ENCODE measurements at regions not wholly inside any gene's neighbourhood (a gene's known extent, or its start where the extent isn't known, plus 50 kb on each side); places are given as distances from the start of the nearest gene placed in this dataset.

DNA sequence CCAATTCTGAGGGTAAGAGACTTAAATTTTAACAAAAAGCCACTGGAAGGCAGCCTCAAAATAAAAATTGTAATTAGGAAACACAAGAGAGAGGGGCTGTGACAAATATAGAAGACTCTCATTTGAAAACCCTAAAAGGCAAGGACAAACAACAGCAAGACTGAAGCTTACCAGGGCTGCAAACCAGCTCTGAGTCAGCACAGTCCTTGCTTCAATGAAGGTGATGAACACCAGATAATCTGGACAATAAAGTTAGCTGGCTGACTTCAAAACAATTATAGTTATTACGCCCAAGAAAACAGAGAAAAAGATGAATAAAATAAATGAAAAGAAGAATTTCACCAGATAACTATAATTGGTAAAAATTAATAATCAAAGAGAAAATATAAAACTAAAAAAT, 149.3 kb upstream of the NSMCE3 start:
- no peak for DNase-seq
- in situ Hi-C loops (cut with HindIII; ENCODE audit: low pct_ligation_motif_present, low pct_unique_long_range_greater_than_20kb, low sequenced_read_pairs): no loop called here

DNA sequence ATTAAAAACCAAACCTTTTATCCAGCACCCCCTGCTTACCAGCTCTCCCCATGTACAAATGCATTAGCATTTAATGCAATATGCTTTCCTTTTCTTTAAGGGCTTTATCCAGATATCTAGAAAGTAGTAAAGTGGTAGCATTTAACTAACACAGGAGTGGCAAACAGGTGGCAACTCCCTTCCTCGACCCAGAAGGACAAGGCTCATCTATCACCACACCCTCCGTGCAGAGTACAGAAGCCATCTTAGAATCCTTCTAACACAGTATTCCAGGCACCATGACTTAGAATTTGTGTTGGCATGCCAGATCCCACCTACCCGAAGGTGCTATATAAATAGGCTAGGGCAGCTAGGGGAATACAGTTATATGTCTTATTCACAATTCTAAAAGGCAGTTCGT, 148.6 kb upstream of the NSMCE3 start:
- no peak for DNase-seq
- in situ Hi-C loops (cut with HindIII; ENCODE audit: low pct_ligation_motif_present, low pct_unique_long_range_greater_than_20kb, low sequenced_read_pairs): no loop called here

DNA sequence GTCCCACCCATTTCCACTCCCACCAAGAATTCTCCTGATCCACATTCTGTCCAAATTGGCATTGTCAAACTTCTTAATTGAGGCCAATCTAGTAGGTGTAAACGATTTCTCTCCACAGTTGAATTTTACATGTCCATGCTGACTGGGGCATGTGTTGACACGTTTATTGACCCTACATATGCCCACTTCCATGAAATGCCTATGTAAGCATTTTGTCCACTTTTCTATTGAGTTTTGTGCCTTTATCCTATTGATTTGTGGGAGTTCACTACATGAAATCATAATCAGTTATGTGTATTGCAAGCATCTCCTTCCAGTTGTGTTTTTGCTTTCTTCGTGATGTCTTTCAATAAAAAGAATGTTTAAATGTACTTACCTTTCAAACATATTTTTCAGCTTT, 141.7 kb upstream of the NSMCE3 start:
- in situ Hi-C loops (cut with HindIII; ENCODE audit: low pct_ligation_motif_present, low pct_unique_long_range_greater_than_20kb, low sequenced_read_pairs): no loop called here
- DNase-seq: no peak

DNA sequence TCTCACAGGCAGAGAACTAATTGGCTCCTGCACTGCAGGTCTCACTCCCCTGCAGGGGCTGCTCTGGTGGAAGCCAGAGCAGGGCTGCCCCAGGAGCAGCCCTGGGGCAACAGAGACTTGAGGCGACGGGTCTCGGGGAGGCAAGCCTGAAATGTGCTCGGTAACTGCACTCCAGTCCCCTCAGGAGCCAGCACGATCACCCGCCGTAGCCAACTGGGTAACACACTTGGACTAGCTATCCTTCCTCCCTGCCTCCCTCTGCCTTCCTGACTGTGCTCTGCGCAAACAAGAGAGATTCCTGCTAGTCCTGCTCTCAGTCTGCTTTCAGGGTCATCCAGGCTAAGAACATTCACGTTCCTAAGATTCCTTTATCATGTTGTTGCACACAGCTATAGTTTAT, 140.7 kb upstream of the NSMCE3 start:
- in situ Hi-C loops (cut with HindIII; ENCODE audit: low pct_ligation_motif_present, low pct_unique_long_range_greater_than_20kb, low sequenced_read_pairs): no loop called here
- no peak for DNase-seq

DNA sequence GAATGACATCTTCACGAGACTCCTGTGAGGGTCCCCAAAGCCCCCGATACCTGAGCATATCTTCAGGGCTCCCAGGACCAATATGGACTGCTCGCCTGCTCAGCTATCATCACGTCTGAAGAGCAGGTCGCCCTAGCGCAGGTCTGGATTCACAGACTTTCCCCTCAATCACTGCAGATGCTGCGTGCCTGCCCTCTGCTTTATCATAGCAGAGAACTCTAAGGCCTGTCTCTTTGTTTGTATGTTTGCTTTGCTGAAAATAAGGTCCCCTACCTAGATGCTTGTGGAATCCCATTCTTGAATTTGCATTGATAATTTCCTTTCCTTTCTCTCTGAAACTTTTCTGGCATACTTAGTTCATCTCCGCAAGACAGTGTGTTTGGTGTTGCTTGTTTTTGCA, 140.3 kb upstream of the NSMCE3 start:
- no peak for DNase-seq

DNA sequence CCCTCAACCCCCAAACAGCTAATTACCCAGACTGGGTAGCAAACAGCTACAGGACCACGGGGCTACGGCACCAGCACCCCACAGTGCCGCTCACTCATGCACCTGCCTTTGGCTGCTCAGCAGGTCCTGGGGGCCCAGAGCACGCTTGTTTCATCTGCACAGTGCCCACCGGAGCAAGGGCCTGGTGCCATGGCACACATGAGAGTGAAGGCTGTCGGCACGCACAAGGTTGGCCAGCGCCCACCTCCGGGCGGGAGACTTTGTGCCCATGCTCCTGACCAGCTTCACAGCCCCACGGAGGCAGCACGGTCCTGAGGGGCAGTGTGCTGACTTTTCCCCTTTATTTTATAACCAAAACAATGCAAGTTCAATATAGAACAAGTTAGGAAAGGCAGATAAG, 135.9 kb upstream of the NSMCE3 start:
- no peak for DNase-seq
- in situ Hi-C loops (cut with HindIII; ENCODE audit: low pct_ligation_motif_present, low pct_unique_long_range_greater_than_20kb, low sequenced_read_pairs): no loop called here

More for the DNA sequence above, 140.3 kb upstream of the NSMCE3 start:
- in situ Hi-C loops (cut with HindIII; ENCODE audit: low pct_ligation_motif_present, low pct_unique_long_range_greater_than_20kb, low sequenced_read_pairs): no loop called here

DNA sequence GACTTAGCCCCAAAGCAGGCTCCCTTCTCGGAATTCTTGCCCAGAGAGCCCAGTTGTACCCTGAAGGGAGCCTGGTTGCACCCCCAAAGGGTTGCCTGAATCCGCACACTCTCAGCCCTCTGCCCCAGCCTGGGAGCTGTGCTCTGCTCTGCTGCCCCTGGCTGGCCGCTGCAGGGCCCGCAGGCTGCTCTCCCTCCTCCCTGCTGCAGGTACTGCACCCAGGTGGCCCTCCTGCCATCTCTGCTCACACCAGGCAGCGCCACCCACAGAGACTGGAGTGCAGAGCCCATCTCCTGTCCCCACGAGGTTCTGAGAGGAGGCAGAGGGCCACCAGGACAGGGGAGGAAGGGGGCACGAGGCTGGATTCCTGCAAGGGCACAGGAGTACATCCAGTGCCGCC, 134.2 kb upstream of the NSMCE3 start:
- in situ Hi-C loops (cut with HindIII; ENCODE audit: low pct_ligation_motif_present, low pct_unique_long_range_greater_than_20kb, low sequenced_read_pairs): no loop called here
- no peak for DNase-seq

DNA sequence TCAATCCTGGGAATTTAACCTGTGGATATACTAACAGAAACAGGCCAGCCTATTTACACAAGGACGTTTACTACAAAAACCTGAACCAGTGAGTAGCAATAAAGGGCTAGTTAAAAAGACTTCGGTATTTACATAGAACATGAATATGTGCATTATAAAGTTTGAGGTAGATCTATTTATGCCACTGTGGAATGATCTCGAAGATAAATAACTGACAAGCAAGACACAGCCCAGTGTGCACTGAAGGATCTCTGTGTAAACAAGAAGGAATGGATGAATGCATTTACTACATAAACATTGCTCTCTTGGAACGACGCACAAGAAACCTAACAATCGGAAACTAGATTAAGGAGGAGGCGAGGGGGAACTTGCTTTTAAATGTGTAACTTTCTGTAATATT, 132.0 kb upstream of the NSMCE3 start:
- in situ Hi-C loops (cut with HindIII; ENCODE audit: low pct_ligation_motif_present, low pct_unique_long_range_greater_than_20kb, low sequenced_read_pairs): no loop called here
- no peak for DNase-seq

DNA sequence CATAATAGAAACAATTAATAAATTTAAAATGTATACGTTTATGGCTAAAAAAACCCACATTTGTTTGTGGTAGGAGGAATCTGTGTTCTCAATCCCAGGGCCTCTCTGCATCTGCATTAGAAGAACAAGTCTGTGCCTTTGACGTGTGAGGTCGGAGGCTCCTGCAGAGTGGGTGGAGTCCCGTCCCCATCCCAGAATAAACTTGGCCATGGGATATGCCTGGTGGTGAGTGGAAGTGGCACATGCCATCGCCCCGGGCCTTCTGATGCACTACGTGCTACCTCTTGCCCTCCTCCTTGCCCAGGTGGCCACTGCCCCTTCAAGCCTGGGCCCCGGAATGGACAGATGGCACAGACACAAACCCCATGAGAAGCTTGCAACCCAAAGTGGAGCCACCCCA, 131.1 kb upstream of the NSMCE3 start:
- DNase-seq: no peak
- in situ Hi-C loops (cut with HindIII; ENCODE audit: low pct_ligation_motif_present, low pct_unique_long_range_greater_than_20kb, low sequenced_read_pairs): no loop called here

DNA sequence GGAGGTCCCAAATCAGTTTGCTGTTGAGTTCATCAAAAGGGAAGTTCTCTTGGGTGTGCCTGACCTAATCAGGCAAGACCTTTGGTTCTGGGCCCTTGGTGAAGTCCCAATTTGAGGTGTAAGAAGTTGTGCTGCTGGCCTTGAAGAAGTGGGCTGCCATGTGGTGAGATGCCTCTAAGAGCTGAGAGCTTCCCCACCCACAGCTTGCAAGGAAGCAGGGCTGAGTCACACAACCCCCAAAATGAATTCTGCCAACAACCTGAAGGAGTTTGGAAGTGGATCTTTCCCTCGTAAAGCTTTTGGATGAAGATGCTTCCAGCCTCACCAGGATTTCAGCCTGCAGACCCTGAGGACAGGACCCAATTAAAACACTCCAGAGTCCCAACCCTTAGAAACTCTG, 129.3 kb upstream of the NSMCE3 start:
- DNase-seq: no peak
- in situ Hi-C loops (cut with HindIII; ENCODE audit: low pct_ligation_motif_present, low pct_unique_long_range_greater_than_20kb, low sequenced_read_pairs): no loop called here

DNA sequence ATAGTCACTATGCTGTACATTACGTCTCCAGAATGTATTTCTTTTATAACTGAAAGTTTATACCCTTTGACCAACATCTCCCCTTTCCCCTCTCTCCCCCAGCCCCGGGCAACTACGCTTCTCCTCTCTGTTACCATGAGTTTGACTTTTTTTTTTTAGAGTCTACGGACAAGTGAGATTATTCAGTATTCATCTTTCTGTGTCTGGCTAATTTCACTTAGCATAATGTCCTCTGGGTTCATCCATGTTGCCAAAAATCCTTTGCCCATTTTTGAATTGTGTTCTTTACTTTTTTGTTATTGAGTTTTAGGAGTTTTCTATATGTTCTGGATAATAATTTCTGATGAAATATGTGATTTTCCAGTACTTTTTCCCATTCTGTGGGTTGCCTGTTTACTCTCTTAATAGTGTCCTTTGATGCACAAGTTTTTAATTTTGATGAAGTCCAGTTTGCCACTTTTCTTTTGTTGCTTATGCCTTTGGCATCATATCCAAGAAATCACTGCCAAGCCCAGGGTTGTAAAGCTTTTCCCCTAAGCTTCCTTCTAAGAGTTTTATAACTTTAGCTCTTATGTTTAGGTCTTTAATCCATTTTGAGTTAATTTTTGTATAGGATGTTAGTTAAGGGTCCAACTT, 126.7 kb upstream of the NSMCE3 start:
- in situ Hi-C loops (cut with HindIII; ENCODE audit: low pct_ligation_motif_present, low pct_unique_long_range_greater_than_20kb, low sequenced_read_pairs): no loop called here

DNA sequence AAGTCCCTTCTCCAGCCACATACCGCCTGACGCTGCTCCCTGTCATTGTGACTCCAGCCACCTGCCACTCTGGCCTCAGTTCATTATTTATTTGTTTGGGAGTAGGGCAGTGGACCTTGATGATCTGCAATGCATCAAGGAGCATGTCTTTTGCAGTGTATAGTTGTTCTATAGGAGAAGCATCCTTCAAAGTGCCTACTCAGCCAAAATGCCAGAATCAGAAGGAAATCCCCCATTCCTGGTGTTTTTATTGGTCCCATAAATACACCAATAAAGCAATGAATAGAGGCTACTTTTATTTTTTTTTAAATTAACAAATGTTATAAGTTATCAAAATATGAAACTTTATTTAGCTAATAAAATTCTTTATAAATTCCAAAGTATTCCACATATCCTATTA, 123.8 kb upstream of the NSMCE3 start:
- in situ Hi-C loops (cut with HindIII; ENCODE audit: low pct_ligation_motif_present, low pct_unique_long_range_greater_than_20kb, low sequenced_read_pairs): no loop called here

More for the DNA sequence above, 126.7 kb upstream of the NSMCE3 start:
- DNase-seq: no peak

DNA sequence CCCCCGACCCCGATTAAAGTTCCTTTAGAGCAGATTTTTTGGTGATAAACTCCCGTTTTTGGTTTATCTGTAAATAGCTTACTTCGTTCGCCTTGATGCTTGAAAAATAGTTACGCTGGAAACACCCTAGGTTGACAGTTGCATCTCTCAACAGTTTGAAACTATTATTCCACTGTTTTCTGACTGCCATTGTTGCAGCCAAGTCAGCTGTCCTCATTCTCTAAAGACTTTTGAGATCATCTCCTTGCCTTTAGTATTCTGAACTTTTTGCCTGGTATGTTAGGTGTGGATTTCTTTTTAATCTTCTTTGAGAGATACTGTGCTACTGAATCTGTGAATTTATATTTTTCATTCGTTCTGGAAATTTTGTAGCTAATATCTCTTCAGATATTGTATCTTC, 122.7 kb upstream of the NSMCE3 start:
- DNase-seq: no peak
- in situ Hi-C loops (cut with HindIII; ENCODE audit: low pct_ligation_motif_present, low pct_unique_long_range_greater_than_20kb, low sequenced_read_pairs): no loop called here

More for the DNA sequence above, 123.8 kb upstream of the NSMCE3 start:
- DNase-seq: no peak

DNA sequence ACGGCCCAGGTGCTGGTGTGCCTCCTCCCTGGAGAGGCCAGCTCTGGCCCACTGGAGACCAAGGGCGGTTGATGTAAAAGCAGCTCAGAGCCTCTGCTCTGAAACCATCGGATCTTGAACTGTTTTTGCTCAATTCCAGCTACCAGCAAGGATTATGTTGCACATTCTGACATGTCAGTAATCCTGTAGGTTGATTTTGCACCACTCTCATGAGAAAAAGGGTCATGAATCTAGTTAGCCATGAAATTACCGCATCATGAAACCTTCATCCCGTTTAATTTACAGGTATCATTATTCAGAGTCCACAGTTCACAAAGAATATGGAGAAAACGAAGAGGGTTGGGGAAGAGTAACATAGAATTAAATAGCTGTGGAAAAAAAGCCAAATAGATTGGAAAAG, 120.4 kb upstream of the NSMCE3 start:
- in situ Hi-C loops (cut with HindIII; ENCODE audit: low pct_ligation_motif_present, low pct_unique_long_range_greater_than_20kb, low sequenced_read_pairs): no loop called here

DNA sequence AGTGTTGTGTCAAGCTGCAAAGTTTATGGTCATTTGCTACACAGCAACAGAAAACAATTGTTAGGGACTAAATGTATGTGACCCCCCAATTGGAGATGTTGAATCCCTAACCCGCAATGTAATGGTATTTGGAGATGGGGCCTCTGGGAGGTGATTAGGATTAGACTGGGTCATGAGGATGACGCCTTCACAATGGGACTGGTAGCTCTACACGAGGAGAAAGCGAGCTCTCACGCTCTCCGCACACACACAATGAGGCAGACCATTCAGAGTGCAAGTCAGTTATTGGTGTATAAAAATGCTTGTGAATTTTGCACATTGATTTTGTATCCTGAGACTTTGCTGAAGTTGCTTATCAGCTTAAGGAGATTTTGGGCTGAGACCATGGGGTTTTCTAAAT, 116.9 kb upstream of the NSMCE3 start:
- no peak for DNase-seq
- in situ Hi-C loops (cut with HindIII; ENCODE audit: low pct_ligation_motif_present, low pct_unique_long_range_greater_than_20kb, low sequenced_read_pairs): no loop called here

More for the DNA sequence above, 120.4 kb upstream of the NSMCE3 start:
- no peak for DNase-seq

DNA sequence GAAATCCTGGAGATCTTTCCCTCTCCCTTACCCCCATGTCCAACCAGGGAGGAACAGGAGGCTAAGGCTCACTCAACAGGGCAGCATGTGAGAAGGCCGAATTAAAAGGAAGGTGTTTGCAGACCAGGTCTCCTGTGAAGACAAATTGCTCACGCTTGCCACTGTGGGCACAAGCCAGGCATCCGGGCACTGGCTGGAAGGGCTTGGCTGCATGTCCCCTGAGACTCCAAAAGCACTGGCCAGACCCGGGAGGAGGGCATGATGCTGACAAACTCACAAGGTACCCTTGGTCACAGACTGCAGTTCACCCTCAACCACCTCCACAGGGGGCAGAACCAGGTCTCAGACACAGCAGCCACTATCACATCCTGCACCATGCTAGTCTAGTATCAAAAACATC, 113.7 kb upstream of the NSMCE3 start:
- in situ Hi-C loops (cut with HindIII; ENCODE audit: low pct_ligation_motif_present, low pct_unique_long_range_greater_than_20kb, low sequenced_read_pairs): no loop called here
- DNase-seq: no peak

DNA sequence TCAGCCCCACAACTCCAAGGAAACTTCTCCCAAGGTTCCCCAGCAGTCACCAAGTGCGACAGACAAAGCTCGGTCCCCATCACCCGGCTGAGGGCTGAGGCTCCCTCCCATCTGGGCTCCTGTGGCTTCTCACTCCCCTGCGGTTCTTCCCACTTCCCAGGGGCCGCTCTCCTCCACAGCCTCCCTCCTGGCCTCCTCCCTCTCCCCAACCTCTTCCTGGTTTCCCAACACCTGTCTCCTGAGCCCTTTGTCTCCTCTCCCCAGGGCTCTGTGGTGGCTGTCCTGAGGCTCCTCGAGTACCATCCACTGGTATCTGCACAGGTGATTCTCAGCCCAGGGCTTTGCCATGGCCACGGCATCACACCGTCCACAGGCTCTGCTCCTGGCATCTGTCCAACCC, 113.2 kb upstream of the NSMCE3 start:
- no peak for DNase-seq
- in situ Hi-C loops (cut with HindIII; ENCODE audit: low pct_ligation_motif_present, low pct_unique_long_range_greater_than_20kb, low sequenced_read_pairs): no loop called here

DNA sequence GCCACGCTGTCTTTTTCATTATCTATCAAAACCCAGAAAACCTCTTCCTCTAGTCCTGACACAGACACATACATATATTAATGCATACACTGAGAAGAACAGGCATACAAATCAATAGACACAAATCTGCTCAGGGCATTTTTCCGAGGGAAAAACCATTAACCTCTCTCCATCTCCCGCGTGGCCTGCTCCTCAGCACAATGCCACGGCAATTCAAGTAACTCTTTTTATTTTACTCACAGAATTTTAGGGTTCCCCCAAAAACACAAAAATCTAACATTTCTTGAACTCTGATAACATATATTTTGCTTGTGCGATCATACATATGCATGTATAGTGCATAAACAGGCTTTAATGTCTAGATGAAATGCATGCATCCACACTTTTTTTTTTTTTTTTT, 110.8 kb upstream of the NSMCE3 start:
- no peak for DNase-seq
- in situ Hi-C loops (cut with HindIII; ENCODE audit: low pct_ligation_motif_present, low pct_unique_long_range_greater_than_20kb, low sequenced_read_pairs): no loop called here

DNA sequence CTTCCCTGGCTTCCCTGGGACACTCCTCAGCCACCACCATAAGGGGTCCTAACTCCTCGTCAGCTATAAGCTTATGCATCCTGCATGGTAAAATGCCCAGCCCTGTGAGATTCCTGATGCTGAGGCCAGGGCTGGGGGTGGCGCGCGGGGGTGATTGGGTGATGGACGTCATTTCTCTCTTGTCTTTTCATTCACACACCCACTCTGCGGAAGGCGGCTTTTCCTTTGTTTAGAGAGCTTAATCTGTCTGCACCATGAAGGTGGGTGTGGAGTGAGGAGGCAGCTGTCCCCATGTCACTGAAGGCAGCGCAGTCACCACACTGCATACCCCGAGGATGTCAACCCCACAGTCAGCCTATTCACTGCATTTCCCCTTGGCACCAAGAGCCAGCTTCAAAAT, 110.0 kb upstream of the NSMCE3 start:
- DNase-seq: no peak
- in situ Hi-C loops (cut with HindIII; ENCODE audit: low pct_ligation_motif_present, low pct_unique_long_range_greater_than_20kb, low sequenced_read_pairs): no loop called here

DNA sequence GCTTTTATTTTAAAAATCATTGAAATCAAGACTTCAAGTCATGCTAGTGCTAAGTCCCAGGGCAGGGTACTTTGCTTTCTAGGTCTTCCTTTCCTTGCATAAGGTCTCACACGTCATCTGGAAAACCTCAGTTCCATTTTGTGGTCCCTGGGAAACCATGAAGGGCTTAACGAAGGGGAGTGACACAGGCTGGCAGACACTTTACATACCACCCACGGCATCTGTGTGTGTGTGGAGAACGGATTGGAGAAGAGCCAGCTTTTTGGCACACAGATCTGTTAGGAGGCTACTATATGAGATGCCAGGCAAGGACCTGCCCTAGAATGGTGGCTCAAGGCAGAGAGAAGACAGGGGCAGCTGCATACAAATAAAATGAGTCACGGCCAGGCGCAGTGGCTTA, 107.5 kb upstream of the NSMCE3 start:
- in situ Hi-C loops (cut with HindIII; ENCODE audit: low pct_ligation_motif_present, low pct_unique_long_range_greater_than_20kb, low sequenced_read_pairs): no loop called here

DNA sequence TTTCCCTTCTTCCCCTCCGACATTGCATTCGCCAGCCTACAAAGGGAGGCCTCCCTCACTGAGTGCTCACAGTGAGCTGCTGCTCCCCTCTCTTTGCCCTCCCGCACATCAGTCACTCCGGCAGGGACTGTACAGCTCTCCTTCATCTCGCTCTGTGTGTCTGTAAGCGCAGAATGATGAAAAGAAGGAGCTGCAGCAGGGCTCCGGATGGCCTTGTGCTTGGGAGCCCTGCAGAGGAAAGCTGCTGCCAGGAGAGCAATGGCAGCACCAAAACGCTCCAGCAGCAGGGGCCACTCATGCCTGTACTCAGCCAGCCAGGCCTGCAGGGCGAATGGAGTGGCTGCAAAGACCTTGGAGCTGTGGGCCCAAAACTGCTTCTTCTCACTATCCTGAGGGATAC, 107.0 kb upstream of the NSMCE3 start:
- in situ Hi-C loops (cut with HindIII; ENCODE audit: low pct_ligation_motif_present, low pct_unique_long_range_greater_than_20kb, low sequenced_read_pairs): no loop called here
- DNase-seq: no peak

More for the DNA sequence above, 107.5 kb upstream of the NSMCE3 start:
- no peak for DNase-seq

All from ACHN (cell line).